22Rv1 (cell line): ENCODE measurements at regions not wholly inside any gene's neighbourhood (a gene's known extent, or its start where the extent isn't known, plus 50 kb on each side); places are given as distances from the start of the nearest gene placed in this dataset.

Experiments used
- ZFX ChIP-seq: fragments of 450-650 bp; IDR thresholded peaks from 2 replicates; pipeline ENCODE4 v1.6.1; 2017; ENCODE audit warnings: antibody characterized with exemption, borderline replicate concordance
- TF ChIP-seq, protein P1 (sequence below): fragments of 450-650 bp; IDR thresholded peaks from 2 replicates; pipeline ENCODE4 v1.5.1; 2017; ENCODE audit warnings: mild to moderate bottlenecking

GRCh38 chr3:117754841-117755240 lies 1045.3 kb downstream of the TUSC7 start:
- TF ChIP-seq, protein P1, sequence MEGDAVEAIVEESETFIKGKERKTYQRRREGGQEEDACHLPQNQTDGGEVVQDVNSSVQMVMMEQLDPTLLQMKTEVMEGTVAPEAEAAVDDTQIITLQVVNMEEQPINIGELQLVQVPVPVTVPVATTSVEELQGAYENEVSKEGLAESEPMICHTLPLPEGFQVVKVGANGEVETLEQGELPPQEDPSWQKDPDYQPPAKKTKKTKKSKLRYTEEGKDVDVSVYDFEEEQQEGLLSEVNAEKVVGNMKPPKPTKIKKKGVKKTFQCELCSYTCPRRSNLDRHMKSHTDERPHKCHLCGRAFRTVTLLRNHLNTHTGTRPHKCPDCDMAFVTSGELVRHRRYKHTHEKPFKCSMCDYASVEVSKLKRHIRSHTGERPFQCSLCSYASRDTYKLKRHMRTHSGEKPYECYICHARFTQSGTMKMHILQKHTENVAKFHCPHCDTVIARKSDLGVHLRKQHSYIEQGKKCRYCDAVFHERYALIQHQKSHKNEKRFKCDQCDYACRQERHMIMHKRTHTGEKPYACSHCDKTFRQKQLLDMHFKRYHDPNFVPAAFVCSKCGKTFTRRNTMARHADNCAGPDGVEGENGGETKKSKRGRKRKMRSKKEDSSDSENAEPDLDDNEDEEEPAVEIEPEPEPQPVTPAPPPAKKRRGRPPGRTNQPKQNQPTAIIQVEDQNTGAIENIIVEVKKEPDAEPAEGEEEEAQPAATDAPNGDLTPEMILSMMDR: no peak
- TF ChIP-seq ZFX: no peak
